ENCODE measurements at regions not wholly inside any gene's neighbourhood (a gene's known extent, or its start where the extent isn't known, plus 50 kb on each side); places are given as distances from the start of the nearest gene placed in this dataset.

- Histone ChIP-seq H3K9me3 (ENCODE audit: insufficient read depth, low read depth, low read length) (no peaks in the 10 kb centered on the region), H3K4me3 (ENCODE audit: low read depth, low read length) (no peak overlapping the region), H3K18ac (ENCODE audit: low read length) (no peak overlapping the region), H3K79me2 (ENCODE audit: control insufficient read depth, insufficient read depth, low read length, poor library complexity) (no peaks in the 10 kb centered on the region), H3K4me1 (ENCODE audit: control insufficient read depth in 1 of 2, insufficient read depth in 2 of 2, low read length in 2 of 2) (no peaks in the 10 kb centered on the region), H3K23ac (ENCODE audit: low read length) (no peak overlapping the region), H4K12ac (ENCODE audit: low read depth, low read length) (no peak overlapping the region), H3K9ac (ENCODE audit: low read length) (no peak overlapping the region), H3K79me1 (ENCODE audit: low read length) (no peaks in the 10 kb centered on the region), H2BK12ac (ENCODE audit: low read length) (no peak overlapping the region), H3K14ac (ENCODE audit: low read length) (no peak overlapping the region), H3K27me3 (ENCODE audit: insufficient read depth, low read length) (no peaks in the 10 kb centered on the region), H2BK120ac (ENCODE audit: insufficient read depth, low read length, poor library complexity) (no peak overlapping the region), H3K36me3 (ENCODE audit: control insufficient read depth in 1 of 2, insufficient read depth in 2 of 2, low read length in 2 of 2) (no peaks in the 10 kb centered on the region), H2AK5ac (ENCODE audit: low read length) (no peak overlapping the region), H2BK5ac (ENCODE audit: low read depth, low read length, poor library complexity) (no peak overlapping the region), H4K91ac (ENCODE audit: low read depth, low read length) (no peak overlapping the region), H3K4ac (ENCODE audit: low read depth, low read length) (no peak overlapping the region), H3K4me2 (ENCODE audit: low read length) (no peak overlapping the region), H4K8ac (ENCODE audit: low read depth, low read length) (no peak overlapping the region), H3K27ac (ENCODE audit: low read depth, low read length) (no peak overlapping the region), H2AFZ (ENCODE audit: insufficient read depth, low read length, poor library complexity) (no peak overlapping the region)
- no CpG with 5 or more reads among the region's 5 CpGs for WGBS (ENCODE audit: extremely low coverage, insufficient coverage, insufficient read length)
- DNase-seq = no peak
Observed at GRCh38 chr11:112858289-112859023, 102.8 kb upstream of the NCAM1 start.

GRCh38 chr11:112859787-112860186, 101.4 kb upstream of the NCAM1 start:
- Histone ChIP-seq H3K36me3 (ENCODE audit: control insufficient read depth in 1 of 2, insufficient read depth in 2 of 2, low read length in 2 of 2) (no peaks in the 10 kb centered on the region), H3K4me2 (ENCODE audit: low read length) (no peak overlapping the region), H3K4ac (ENCODE audit: low read depth, low read length) (no peak overlapping the region), H3K79me2 (ENCODE audit: control insufficient read depth, insufficient read depth, low read length, poor library complexity) (no peaks in the 10 kb centered on the region), H3K9me3 (ENCODE audit: insufficient read depth, low read depth, low read length) (no peaks in the 10 kb centered on the region), H2BK5ac (ENCODE audit: low read depth, low read length, poor library complexity) (no peak overlapping the region), H3K18ac (ENCODE audit: low read length) (no peak overlapping the region), H2AFZ (ENCODE audit: insufficient read depth, low read length, poor library complexity) (no peak overlapping the region), H3K4me3 (ENCODE audit: low read depth, low read length) (no peak overlapping the region), H4K91ac (ENCODE audit: low read depth, low read length) (no peak overlapping the region), H2BK120ac (ENCODE audit: insufficient read depth, low read length, poor library complexity) (no peak overlapping the region), H3K79me1 (ENCODE audit: low read length) (no peaks in the 10 kb centered on the region), H3K9ac (ENCODE audit: low read length) (no peak overlapping the region), H2AK5ac (ENCODE audit: low read length) (no peak overlapping the region), H2BK12ac (ENCODE audit: low read length) (no peak overlapping the region), H4K8ac (ENCODE audit: low read depth, low read length) (no peak overlapping the region), H3K27me3 (ENCODE audit: insufficient read depth, low read length) (no peaks in the 10 kb centered on the region), H3K4me1 (ENCODE audit: control insufficient read depth in 1 of 2, insufficient read depth in 2 of 2, low read length in 2 of 2) (no peaks in the 10 kb centered on the region), H3K23ac (ENCODE audit: low read length) (no peak overlapping the region), H3K27ac (ENCODE audit: low read depth, low read length) (no peak overlapping the region), H3K14ac (ENCODE audit: low read length) (no peak overlapping the region), H4K12ac (ENCODE audit: low read depth, low read length) (no peak overlapping the region)
- no CpG with 5 or more reads among the region's 3 CpGs for WGBS (ENCODE audit: extremely low coverage, insufficient coverage, insufficient read length)
- DNase-seq = no peak

GRCh38 chr11:112861356-112861755, 99.9 kb upstream of the NCAM1 start:
- no peak overlapping the region for H2BK12ac ChIP-seq (ENCODE audit: low read length)
- no peak overlapping the region for H3K14ac ChIP-seq (ENCODE audit: low read length)

GRCh38 chr11:112863305-112863704, 97.9 kb upstream of the NCAM1 start:
- H2AFZ ChIP-seq (ENCODE audit: insufficient read depth, low read length, poor library complexity) = no peak overlapping the region
- H3K9ac ChIP-seq (ENCODE audit: low read length) = no peak overlapping the region
- no peak overlapping the region for H4K91ac ChIP-seq (ENCODE audit: low read depth, low read length)
- H3K4ac ChIP-seq (ENCODE audit: low read depth, low read length) = no peak overlapping the region
- DNase-seq = no peak
- H3K4me3 ChIP-seq (ENCODE audit: low read depth, low read length) = no peak overlapping the region
- no peak overlapping the region for H3K18ac ChIP-seq (ENCODE audit: low read length)
- H2BK120ac ChIP-seq (ENCODE audit: insufficient read depth, low read length, poor library complexity) = no peak overlapping the region
- no peaks in the 10 kb centered on the region for H3K27me3 ChIP-seq (ENCODE audit: insufficient read depth, low read length)
- no peaks in the 10 kb centered on the region for H3K4me1 ChIP-seq (ENCODE audit: control insufficient read depth in 1 of 2, insufficient read depth in 2 of 2, low read length in 2 of 2)
- no peak overlapping the region for H3K4me2 ChIP-seq (ENCODE audit: low read length)
- H2BK5ac ChIP-seq (ENCODE audit: low read depth, low read length, poor library complexity) = no peak overlapping the region
- H3K23ac ChIP-seq (ENCODE audit: low read length) = no peak overlapping the region
- no peaks in the 10 kb centered on the region for H3K9me3 ChIP-seq (ENCODE audit: insufficient read depth, low read depth, low read length)
- no peak overlapping the region for H2AK5ac ChIP-seq (ENCODE audit: low read length)
- H3K36me3 ChIP-seq (ENCODE audit: control insufficient read depth in 1 of 2, insufficient read depth in 2 of 2, low read length in 2 of 2) = no peaks in the 10 kb centered on the region
- H3K79me1 ChIP-seq (ENCODE audit: low read length) = no peaks in the 10 kb centered on the region
- no peak overlapping the region for H4K8ac ChIP-seq (ENCODE audit: low read depth, low read length)
- no peaks in the 10 kb centered on the region for H3K79me2 ChIP-seq (ENCODE audit: control insufficient read depth, insufficient read depth, low read length, poor library complexity)
- no CpG with 5 or more reads among the region's 1 CpG for WGBS (ENCODE audit: extremely low coverage, insufficient coverage, insufficient read length)
- H3K14ac ChIP-seq (ENCODE audit: low read length) = no peak overlapping the region
- no peak overlapping the region for H2BK12ac ChIP-seq (ENCODE audit: low read length)
- no peak overlapping the region for H4K12ac ChIP-seq (ENCODE audit: low read depth, low read length)
- H3K27ac ChIP-seq (ENCODE audit: low read depth, low read length) = no peak overlapping the region

More at GRCh38 chr11:112861356-112861755, 99.9 kb upstream of the NCAM1 start:
- Histone ChIP-seq H2AFZ (ENCODE audit: insufficient read depth, low read length, poor library complexity) (no peak overlapping the region), H3K79me1 (ENCODE audit: low read length) (no peaks in the 10 kb centered on the region), H3K4me1 (ENCODE audit: control insufficient read depth in 1 of 2, insufficient read depth in 2 of 2, low read length in 2 of 2) (no peaks in the 10 kb centered on the region), H3K4me3 (ENCODE audit: low read depth, low read length) (no peak overlapping the region), H3K27ac (ENCODE audit: low read depth, low read length) (no peak overlapping the region), H3K18ac (ENCODE audit: low read length) (no peak overlapping the region), H3K23ac (ENCODE audit: low read length) (no peak overlapping the region), H2AK5ac (ENCODE audit: low read length) (no peak overlapping the region), H3K79me2 (ENCODE audit: control insufficient read depth, insufficient read depth, low read length, poor library complexity) (no peaks in the 10 kb centered on the region), H4K91ac (ENCODE audit: low read depth, low read length) (no peak overlapping the region), H2BK5ac (ENCODE audit: low read depth, low read length, poor library complexity) (no peak overlapping the region), H3K36me3 (ENCODE audit: control insufficient read depth in 1 of 2, insufficient read depth in 2 of 2, low read length in 2 of 2) (no peaks in the 10 kb centered on the region), H4K8ac (ENCODE audit: low read depth, low read length) (no peak overlapping the region), H3K27me3 (ENCODE audit: insufficient read depth, low read length) (no peaks in the 10 kb centered on the region), H3K4me2 (ENCODE audit: low read length) (no peak overlapping the region), H2BK120ac (ENCODE audit: insufficient read depth, low read length, poor library complexity) (no peak overlapping the region), H3K4ac (ENCODE audit: low read depth, low read length) (no peak overlapping the region), H3K9me3 (ENCODE audit: insufficient read depth, low read depth, low read length) (no peaks in the 10 kb centered on the region), H4K12ac (ENCODE audit: low read depth, low read length) (no peak overlapping the region), H3K9ac (ENCODE audit: low read length) (no peak overlapping the region)
- no peak for DNase-seq

Measured in trophoblast cell (in vitro differentiated cells and primary cell).